ENCODE measurements at regions not wholly inside any gene's neighbourhood (a gene's known extent, or its start where the extent isn't known, plus 50 kb on each side); places are given as distances from the start of the nearest gene placed in this dataset.
"Not testable (repeated sequence)": the region's sequence is repeated elsewhere in the genome, so short reads cannot be mapped to it uniquely, and the experiment has no call there.

DNA sequence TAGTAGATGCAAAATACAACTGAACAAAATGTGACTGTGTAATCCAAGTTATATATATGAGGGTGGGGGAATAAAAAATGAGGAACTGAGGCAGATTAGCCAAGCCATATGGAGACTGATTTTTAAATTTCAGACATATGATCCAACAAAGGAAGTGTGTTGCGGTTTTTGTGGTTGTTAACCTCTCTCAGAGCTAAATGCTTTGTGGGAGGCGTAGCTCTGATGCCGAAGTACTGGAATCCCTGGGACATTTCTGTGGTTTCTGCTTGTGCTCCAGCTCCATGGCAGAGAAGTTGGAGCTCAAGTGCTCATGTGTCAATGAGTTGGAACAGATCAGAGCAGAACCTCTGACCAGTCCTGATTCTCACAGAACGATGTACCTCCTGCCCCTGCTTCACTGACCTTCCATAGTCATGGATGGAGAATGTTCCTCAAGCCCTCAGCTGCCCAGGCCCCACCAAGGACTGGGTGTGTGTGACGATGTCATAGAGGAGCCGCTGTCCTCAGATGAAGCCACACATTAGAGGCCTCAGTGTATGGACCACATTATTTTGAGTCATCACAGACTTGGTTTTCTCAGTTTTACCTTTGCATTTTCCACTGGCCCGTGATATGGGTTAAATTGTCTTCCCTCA lies 107.6 kb downstream of the SOX1 start:
- DNase-seq: no peak

DNA sequence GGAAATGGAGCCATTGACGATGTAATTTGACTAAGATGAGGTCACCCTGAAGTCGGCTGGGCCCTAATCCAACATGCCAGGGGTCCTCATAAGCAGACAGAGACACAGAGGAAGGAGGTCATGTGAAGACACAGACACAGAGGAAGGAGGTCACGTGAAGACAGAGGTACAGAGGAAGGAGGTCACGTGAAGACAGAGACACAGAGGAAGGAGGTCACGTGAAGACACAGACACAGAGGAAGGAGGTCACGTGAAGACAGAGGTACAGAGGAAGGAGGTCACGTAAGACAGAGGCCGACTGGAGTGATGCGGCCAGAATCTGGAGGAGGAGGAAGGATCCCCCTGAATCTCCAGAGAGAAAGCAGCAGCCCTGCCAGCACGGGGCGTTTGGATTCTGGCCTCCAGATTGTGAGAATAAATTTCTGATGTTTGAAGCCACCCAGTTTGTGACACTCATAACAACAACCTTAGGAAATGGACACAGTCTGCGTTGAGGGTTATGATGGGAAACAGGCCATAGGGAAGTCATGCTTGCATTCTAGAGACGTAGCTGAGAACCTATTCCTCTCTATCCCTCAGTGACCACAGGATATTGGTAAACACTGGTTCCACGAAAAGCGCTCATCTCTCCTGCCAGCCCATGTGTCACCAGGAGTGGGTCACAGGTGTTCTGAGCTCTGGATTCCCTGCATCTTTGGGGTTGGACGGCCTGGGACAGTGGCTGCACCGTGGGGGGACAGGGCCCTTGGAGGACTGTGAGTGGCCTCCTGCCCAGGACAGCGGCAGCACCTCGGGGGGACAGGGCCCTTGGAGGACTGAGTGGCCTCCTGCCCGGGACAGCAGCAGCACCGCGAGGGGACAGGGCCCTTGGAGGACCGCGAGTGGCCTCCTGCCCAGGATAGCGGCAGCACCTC lies 108.5 kb downstream of the SOX1 start:
- no peak for DNase-seq

DNA sequence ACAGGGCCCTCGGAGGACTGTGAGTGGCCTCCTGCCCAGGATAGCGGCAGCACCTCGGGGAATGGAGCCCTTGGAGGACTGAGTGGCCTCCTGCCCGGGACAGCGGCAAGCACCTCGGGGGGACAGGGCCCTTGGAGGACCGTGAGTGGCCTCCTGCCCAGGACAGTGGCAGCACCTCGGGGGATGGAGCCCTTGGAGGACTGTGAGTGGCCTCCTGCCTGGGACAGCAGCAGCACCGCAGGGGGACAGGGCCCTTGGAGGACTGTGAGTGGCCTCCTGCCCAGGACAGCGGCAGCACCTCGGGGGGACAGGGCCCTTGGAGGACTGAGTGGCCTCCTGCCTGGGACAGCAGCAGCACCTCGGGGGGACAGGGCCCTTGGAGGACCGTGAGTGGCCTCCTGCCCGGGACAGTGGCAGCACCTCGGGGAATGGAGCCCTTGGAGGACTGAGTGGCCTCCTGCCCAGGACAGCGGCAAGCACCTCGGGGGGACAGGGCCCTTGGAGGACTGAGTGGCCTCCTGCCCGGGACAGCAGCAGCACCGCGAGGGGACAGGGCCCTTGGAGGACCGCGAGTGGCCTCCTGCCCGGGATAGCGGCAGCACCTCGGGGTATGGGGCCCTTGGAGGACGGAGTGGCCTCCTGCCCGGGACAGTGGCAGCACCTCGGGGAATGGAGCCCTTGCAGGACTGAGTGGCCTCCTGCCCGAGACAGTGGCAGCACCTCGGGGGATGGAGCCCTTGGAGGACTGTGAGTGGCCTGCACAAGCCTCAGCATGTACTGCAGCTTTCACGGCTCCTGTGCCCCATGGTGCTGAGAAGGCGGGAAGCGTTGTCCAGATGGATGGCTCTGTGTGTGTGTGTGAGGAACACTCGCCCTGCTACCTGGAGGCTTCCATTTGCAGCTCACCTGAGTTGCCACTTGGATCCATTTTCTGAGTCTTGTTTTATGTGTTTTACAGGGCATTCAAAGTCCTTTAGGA lies 109.5 kb downstream of the SOX1 start:
- DNase-seq: not testable (repeated sequence)

DNA sequence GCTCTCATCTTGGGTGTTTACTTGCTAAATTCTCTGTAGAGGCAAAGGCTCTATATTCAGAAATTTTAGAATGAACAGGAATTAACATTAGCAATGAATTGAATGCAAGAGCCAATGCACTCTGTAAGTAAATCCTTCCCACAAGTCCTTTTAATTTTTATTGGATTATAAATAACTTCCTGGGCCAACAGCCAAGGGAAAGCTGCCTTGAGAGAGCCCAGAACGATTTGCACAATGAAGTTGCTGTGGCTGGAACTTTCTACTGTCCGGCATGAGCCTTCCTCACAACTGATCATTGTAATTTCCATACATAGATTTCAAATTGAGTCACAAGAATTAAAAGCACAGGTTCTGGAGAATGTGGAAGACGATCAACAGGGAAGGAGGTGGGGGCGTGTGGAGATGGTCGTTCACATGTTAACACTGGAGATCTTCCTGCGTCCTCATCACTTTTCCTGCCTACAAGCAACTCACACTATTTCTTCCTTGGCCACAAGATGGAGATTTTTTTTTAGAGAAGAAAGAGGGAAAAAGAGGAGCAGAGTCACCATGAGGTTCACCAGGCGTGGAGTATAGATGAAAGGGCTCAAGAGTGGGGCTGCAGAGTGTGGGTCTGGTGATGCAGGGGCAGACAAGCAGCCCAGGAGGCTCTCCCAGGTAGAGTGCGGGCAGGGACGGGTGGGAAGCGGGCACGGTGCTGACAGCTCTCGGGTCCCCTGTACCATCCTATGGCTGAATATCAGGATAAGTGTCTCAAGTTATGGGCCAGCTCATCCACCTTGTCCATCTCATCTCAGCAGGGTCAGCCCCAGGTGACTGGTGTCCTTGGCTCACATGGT lies 110.7 kb downstream of the SOX1 start:
- DNase-seq: peak; percentile 60

DNA sequence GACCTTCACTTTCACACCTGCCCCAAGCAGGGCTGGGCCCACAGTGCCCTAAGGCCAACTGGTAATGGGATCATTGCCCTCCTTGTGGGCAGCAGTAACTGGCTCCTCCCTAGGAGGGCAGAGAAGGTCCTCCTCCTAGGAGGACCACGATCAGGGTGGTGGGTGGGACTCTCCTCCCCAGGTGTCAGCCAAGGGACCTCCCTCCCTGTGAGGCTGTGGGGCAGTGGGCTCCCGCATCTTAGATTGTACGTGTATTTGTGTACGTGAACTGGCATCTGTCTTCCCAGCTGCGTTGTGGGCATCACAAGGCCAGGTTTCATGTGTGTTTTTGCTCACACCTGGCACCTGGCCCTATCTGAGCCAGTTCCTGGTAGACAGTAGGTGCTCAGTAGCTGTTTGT lies 111.8 kb downstream of the SOX1 start:
- DNase-seq: no peak

DNA sequence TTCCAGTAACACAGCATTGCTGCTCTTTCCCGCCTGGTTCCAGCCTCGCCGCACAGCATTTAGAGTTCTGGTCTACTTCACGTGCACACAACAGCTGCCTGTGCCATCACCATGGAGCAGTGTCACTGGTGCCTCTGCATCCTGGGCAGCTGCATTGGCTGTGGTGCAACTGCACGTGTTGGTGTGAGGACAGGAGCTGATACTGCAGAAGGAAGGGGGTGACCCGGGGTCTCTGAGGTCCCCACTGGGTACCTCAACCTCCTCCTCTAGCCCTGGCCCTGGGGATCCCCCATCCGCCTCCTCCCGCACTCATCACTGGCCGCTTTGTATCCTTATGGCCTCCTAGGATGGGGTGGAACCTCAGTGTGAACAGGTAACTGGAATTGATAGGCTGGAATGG lies 112.5 kb downstream of the SOX1 start:
- DNase-seq: no peak

DNA sequence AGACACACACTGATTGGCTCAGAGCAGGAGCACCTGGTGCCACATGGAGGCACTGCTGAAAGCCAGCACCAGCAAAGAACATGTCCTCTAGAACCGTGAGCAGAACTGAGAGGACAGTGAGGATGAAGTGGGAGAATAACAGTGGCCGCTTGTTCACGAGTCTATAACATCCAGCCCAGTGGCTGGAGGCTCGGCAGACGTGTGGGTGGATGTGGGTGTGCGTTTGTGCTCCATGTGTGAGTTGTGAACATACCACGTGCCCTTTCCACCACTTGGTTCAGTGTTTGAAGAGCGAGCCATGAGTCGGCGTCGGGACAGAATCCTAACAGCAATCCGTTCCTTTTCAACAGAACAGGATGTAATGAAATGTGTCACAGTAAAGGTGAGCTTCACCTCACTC lies 113.0 kb downstream of the SOX1 start:
- DNase-seq: no peak

DNA sequence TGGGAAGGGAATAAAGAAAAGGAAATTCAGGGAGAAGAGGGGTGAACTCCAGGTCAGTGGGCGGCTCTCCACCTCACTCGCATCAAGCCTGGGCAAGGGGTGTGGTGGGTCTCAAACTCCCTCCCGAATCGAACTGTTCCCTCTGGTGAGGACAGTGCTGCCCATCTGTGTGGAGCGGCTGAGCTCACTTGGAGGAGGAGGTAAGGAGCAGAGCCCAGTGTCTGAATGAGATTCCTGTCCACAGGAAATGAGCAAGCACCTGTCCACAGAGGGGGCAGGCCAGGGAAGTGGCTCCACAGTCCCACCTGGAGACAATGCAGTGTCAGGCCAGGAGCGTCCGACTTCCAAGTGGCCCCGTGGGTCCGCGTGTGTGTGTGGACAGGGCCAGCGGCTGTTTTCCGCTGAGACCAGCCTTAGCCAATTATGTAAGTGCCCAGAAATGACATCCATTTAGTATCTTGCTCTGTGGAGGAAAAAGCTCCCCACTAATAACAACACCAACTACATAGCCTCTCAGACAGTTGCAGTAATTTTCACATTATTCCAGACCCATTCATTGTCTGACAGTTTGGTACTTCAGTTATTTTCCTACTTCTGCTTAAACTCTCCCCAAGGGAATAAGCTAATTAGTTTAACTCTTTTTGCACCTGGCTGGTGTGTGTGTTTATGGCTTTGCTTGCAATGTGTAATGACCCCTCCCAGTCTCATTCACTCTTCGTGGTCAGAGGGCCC lies 114.6 kb downstream of the SOX1 start:
- no peak for DNase-seq

DNA sequence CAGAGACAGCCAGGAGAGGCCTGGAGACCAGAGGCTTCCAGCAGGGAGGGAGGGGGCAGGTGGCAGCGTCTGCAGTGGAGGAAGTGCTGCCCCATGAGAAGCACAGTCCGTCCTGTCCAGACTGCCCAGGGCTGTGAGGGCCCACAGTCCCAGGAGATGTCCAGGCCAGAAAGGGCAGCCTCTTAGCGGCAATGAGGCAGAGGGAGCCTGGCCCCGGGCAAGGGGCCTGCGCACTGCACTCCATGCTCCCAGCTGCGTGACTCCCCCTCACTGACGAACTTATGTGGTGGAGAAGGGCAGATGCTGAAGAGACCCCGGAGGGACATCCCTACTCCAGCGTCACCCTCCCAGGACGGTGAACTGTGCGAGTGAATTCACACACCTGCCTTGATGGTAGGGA lies 115.3 kb downstream of the SOX1 start:
- DNase-seq: no peak

DNA sequence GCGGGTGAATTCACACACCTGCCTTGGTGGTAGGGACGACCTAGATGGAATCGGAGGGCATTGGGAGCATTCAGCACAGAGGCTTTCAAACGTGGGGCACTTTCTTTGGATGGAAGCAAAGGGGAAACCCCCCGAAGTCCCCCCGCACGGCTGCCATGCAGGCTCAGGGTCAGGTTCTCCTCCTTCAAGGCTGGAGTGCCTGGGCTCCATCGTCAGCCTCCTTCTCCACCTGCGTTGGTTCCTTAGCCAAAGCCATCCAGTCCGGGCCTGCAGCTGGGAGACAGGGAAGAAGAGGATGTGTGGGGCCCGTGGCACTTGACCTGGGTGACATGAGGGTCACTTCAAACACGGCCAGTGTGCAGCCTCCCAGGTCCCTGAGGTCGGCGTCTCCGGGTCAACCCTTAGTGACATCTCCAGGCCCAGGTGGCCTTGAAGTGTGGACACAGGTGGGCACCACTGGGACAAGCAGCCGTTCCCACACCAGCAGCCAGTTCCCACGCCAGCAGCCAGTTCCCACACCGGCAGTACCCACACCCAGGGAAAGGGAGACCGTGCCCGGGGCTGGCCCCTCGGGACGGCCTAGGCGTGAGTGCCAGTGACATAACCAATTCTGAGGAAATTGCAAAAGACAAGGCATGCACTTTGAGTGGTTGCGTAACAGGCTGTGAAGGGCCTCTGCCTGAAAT lies 116.0 kb downstream of the SOX1 start:
- DNase-seq: no peak

DNA sequence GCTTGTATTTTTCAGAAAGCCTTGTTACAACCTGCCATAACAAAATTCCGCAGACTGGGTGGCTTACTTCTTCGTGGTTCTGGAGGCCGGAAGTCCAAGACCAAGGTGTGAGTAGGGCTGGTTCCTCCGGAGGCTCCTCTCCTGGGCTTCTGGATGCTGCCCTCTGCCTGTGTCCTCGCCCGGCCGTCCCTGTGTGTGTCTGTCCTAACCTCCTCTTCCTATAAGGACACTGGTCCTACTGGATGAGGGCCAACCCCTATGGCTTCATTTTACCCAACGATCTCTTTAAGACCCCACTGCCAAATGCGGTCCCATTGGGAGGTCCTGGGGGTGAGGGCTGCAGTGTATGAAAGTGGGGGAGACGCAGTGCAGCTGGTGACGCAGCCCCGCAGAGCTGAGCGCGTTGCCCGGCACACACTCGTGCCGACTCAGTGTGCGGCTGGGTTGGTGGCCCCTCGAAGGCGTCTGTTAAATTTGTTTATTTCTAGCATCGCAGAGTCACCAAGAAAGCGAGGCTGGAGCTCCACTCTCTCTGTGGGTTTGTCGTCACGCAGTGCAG lies 116.7 kb downstream of the SOX1 start:
- no peak for DNase-seq

DNA sequence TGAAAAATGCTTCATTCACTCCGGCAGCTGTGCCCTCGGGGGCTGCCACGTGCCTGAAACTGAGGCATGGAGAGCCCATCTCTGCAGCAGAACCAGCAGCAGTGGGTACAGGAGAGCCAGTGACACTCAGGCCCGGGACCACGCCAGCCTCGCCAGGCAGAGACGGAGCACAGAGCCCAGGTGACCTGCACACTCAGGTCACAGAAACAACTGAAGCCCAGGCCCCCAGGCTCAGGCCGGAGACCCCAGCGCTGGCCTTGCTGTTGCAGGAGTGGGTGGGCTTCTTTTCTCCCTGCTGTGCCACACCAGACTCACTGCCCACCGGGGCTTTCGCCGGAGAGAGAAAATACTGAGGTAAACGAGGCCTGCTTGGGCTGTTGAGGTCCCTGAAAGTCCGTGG lies 117.3 kb downstream of the SOX1 start:
- DNase-seq: no peak

DNA sequence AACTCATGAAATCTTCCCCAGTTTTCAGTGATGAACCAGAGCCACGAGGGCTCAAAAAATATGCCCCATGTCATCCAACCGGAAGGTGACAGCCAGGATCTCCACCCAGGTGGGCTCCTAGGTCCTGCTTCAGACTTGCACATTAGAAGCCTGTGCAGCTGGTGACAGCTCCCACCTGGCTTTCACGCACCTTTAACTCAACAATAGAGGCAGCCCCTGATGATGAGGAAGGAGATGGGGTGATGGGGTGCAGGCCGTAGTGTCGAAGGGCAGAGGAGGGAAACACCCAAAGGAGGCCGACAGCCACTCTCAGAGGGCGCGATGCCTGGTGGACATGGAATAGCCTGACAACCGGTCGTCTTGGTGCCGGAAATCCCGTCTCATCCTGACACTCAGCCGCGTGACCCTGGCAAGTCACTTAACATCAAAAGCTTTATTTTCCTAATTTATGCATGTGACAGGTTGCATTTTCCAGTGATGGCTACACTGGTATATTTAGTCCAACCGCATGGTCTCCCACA lies 118.0 kb downstream of the SOX1 start:
- DNase-seq: no peak

DNA sequence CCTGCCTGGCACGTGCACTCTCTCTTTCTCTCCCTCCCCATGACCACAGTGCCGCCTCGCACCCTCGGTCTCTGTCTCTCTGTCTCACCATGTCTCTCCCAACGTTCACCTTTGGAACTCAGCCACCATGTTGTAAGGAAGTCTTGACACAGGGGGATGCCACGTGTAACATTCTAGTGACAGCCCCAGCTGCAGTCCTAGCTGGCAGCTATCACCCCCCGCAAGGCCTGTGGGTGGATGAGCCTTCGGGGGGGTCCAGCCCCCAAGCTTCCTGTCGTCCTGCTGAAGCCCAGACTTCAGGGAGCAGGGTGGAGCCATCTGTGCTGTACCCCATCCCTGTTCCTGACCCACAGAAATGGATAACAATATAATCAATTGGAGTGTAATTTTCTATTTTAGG lies 118.5 kb downstream of the SOX1 start:
- DNase-seq: no peak

DNA sequence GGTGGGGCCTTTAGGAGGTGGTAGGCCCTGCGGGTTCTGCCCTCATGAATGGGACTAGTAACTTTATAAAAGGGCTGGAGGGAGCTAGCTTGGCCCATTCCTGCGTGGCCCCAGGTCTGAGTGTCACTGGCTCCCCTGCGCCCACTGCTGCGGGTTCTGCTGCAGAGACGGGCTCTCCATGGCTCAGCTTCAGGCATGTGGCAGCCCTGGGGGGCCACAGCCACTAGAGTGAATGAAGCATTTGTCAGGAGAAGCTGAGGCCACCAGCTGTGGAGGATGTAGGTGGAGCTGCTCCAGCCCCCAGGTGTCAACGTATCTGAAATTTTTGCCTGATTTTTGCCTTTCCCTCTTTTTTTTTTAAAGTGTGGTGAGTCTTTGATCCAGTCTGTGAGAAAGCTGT lies 119.1 kb downstream of the SOX1 start:
- no peak for DNase-seq

DNA sequence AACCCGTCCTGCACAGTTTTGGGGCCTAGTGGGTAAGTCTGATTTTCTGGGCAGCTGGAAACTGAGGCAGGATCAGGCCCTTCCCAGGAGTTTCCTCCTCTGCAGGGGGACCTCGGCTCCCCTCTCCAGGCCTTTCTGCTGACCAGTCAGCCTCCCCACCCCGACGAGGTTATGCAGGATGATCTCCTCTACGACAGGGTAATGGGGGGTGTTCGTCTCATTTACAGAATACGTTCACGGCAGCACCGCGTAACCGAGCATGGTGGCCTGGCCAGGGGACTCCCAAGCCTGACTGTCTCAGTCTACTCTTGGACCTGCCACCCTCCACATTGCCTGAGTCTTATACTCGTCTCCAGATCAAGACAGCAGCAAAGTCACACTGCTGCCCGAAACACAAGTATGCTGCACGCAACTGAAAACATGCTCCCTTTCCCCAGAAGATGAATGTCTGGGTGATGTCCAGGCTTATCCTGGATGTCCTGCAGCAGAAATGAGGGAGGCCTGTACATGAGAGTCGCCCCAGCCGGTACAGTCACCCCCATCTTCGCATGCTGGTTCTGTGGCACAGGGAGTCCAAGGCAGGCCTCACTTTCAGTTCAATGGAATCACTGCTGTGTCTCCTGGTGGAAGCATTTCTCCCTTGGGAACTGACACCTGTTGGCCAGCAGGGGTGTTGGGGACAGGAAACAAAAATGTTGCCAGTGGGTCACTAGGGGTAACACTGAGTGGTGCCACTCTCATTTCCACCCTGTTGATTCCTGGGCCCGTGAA lies 120.8 kb downstream of the SOX1 start:
- DNase-seq: no peak

DNA sequence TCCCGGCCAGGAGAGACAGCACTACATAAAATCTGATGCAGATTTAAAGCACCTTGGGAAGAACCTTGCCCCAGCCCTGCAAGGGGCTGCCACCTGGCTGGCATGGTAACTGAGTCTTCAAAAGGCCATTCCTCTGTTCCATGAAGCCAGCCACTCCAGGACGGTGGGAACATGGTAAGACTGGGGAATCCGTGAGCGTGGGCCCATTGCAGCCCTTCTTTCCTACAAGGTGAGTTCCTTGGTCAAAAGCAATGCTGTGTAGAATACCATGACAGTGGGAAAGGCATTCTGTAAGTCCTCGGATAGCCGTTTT lies 121.3 kb downstream of the SOX1 start:
- DNase-seq: no peak

DNA sequence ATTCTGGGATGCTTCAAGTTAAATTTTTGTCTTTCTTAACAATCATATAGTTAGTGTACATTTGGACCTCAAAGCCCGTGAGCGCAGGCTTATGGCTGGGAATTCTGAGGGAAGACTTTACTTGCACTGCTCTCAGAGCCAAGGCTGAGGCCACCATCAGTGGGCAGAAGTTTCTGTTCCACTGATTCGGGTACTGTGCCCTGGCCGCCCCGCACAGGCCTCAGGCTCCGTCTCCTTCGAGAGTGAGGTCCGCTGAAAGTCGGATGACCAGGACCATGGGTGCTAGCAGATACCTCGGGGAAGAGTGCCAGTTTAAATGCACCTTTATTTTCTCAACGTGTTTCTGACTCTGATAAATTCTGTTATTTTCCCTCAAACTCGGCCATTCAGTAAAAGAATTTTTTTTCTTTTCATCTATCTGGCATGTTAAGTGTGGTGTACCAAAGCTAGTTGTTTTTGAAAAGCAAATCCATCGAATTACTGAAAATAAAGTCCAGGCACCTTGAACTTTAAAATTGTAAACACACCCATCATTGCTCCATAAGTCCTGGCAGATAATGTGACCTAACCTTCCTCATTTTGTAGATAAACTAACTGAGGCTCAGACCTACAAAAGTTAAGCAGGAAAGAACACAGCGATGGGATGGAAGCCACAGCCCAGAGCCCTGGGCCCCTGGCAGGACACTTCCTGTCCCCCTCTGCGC lies 126.7 kb downstream of the SOX1 start:
- no peak for DNase-seq

DNA sequence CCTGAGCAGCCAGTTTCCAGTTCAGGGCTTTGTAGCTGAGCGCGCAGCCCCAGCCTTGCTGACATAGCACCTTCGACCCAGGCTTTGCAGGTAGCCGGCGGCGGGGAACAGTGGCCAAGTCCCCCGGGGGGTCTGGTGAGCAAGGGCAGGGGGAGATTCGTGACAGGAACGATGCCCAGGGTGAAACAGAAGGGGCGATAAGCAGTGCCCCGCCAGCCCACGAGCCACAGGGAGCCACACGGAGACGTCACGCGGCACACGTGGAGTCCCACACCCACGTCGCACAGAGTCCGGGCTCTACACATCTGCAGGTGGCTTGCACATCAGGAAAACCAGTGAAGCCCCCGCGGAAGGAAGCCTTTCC lies 127.2 kb downstream of the SOX1 start:
- DNase-seq: no peak

Data from left kidney (tissue), 1 donor.